GM12878 (cell line): ENCODE measurements at regions not wholly inside any gene's neighbourhood (a gene's known extent, or its start where the extent isn't known, plus 50 kb on each side); places are given as distances from the start of the nearest gene placed in this dataset.

Experiments used
- ATAC-seq: fragments of 200-7000 bp; cut with Tn5 transposase; 3 replicates; pipeline ENCODE4 v1.9.1; 2020; ENCODE audit warnings: mild to moderate bottlenecking, moderate library complexity
- BruUV-seq: library from RNA; stranded (reverse); fragments of 400-500 nt; replicated peaks from 2 replicates; lab custom pipeline; 2021; lab: Mats Ljungman, UMichigan
- CTCF ChIA-PET: fragments of 300-600 bp; sonication (Branson Sonifier 250); formaldehyde crosslinking; extraction: SDS; loops from one replicate; lab custom pipeline; 2021; ENCODE audit warnings: inconsistent platforms; lab: Yijun Ruan, JAX
- POLR2A ChIA-PET: fragments of 350-600 bp; formaldehyde crosslinking; extraction: SDS; loops from one replicate; lab custom pipeline; 2021; ENCODE audit warnings: inconsistent platforms; lab: Charles Lee
- RAD21 ChIA-PET: fragments of 300-600 bp; sonication (Branson Sonifier 250); formaldehyde crosslinking; loops from one replicate; lab custom pipeline; 2023; ENCODE audit warnings: antibody characterized with exemption; ENCODE audit not compliant: unreplicated experiment; lab: Charles Lee
- SMC1A ChIA-PET: fragments of 300-600 bp; sonication (Branson Sonifier 250); formaldehyde crosslinking; loops from one replicate; lab custom pipeline; 2023; ENCODE audit not compliant: unreplicated experiment, uncharacterized antibody; lab: Charles Lee
- DNase-seq: peaks from one replicate; pipeline ENCODE4 v3.0.0-alpha.2; 2011; ENCODE audit warnings: low read depth, low spot score
- FAIRE-seq: peaks from 3 replicates; lab custom pipeline; 2011; peaks lifted over from hg19 to GRCh38; lab: Jason Lieb, UNC
- H2AFZ ChIP-seq: 2 replicates; pipeline ENCODE4 v1.6.0; 2011; ENCODE audit warnings: low read depth, low read length, control low read depth; ENCODE audit not compliant: control insufficient read depth
- H3K27ac ChIP-seq: 2 replicates; pipeline ENCODE4 v1.5.1; 2011; ENCODE audit warnings: control low read depth; ENCODE audit not compliant: control insufficient read depth, insufficient read depth
- H3K27me3 ChIP-seq, 2 experiments: replicated peaks in 1 of 2; 2 replicates each; pipeline versions ENCODE4 v1.6.0 to v1.6.1; 2011; ENCODE audit warnings: low read length in 1 of 2; ENCODE audit not compliant: control insufficient read depth in 2 of 2, insufficient read depth in 2 of 2
- H3K36me3 ChIP-seq, 2 experiments: 2 replicates each; pipeline ENCODE4 v1.5.1; 2011; ENCODE audit warnings: low read length in 1 of 2; ENCODE audit not compliant: control insufficient read depth in 2 of 2, insufficient read depth in 2 of 2
- H3K4me1 ChIP-seq: 2 replicates; pipeline ENCODE4 v1.6.1; 2011; ENCODE audit warnings: mild to moderate bottlenecking, low read length, moderate library complexity, mixed read lengths; ENCODE audit not compliant: control insufficient read depth, insufficient read depth
- H3K4me2 ChIP-seq: 2 replicates; pipeline ENCODE4 v1.6.0; 2011; ENCODE audit warnings: control low read depth; ENCODE audit not compliant: control insufficient read depth, insufficient read depth
- H3K4me3 ChIP-seq: fragments of 200-600 bp; sonication (generic); 2 replicates; pipeline ENCODE4 v1.5.1; 2016
- H3K79me2 ChIP-seq: 2 replicates; pipeline ENCODE4 v1.6.0; 2011; ENCODE audit warnings: low read length; ENCODE audit not compliant: control insufficient read depth, insufficient read depth
- H3K9ac ChIP-seq: 2 replicates; pipeline ENCODE4 v1.8.0; 2011; ENCODE audit warnings: low read length, control low read depth, mixed read lengths; ENCODE audit not compliant: control insufficient read depth, insufficient read depth
- H3K9me3 ChIP-seq: replicated peaks from 3 replicates; pipeline ENCODE4 v1.5.1; 2011; ENCODE audit warnings: mild to moderate bottlenecking, low read length; ENCODE audit not compliant: control insufficient read depth, insufficient read depth
- H4K20me1 ChIP-seq: 2 replicates; pipeline ENCODE4 v1.6.0; 2011; ENCODE audit not compliant: control insufficient read depth, insufficient read depth
- EGR1 ChIP-seq, 2 experiments: IDR thresholded peaks; 1 replicate in 1 of 2; 2 replicates in 1 of 2; pipeline ENCODE4 v1.6.1; 2011 to 2012; ENCODE audit warnings: low read depth in 2 of 2, low read length in 2 of 2, borderline replicate concordance in 1 of 2, mild to moderate bottlenecking in 1 of 2, moderate library complexity in 1 of 2
- KLF5 ChIP-seq: fragments of 450-650 bp; IDR thresholded peaks from 2 replicates; pipeline ENCODE4 v1.6.1; 2014; ENCODE audit warnings: mild to moderate bottlenecking; ENCODE audit not compliant: partially characterized antibody
- RELA ChIP-seq: fragments of 450-650 bp; IDR thresholded peaks from 2 replicates; pipeline ENCODE4 v1.8.0; 2014; ENCODE audit warnings: borderline replicate concordance; ENCODE audit not compliant: partially characterized antibody
- SIN3A ChIP-seq: IDR thresholded peaks from 2 replicates; pipeline ENCODE4 v1.6.1; 2012; ENCODE audit warnings: low read depth, low read length, improper control_type of control experiment
- TBL1XR1 ChIP-seq: IDR thresholded peaks from 2 replicates; pipeline ENCODE4 v1.6.1; 2012; ENCODE audit warnings: low read depth, low read length, improper control_type of control experiment
- TCF3 ChIP-seq: IDR thresholded peaks from 2 replicates; pipeline ENCODE4 v1.6.1; 2012; ENCODE audit warnings: low read depth, mild to moderate bottlenecking, low read length, borderline replicate concordance; ENCODE audit not compliant: insufficient read depth
- WGBS: methylation state at CpG from one replicate; pipeline ENCODE4 v1.1.6; 2016; ENCODE audit warnings: low lambda C conversion rate; ENCODE audit not compliant: insufficient replicate concordance, insufficient coverage; ENCODE audit errors: missing lambda C conversion rate; 5-methylcytosine and 5-hydroxymethylcytosine counted together
- in situ Hi-C: fragments of 300-500 bp; cut with MboI; formaldehyde crosslinking; loops from 9 replicates; pipeline ENCODE4 v1.14.3; 2018; ENCODE audit warnings: mixed read lengths
- intact Hi-C: fragments of 100-400 bp; cut with micrococcal nuclease; formaldehyde crosslinking; loops from one replicate; pipeline ENCODE4 v1.14.2; 2022; ENCODE audit not compliant: unreplicated experiment
- TF ChIP-seq, protein P1 (sequence below): fragments of 450-650 bp; IDR thresholded peaks from 2 replicates; pipeline ENCODE4 v1.6.1; 2016; ENCODE audit warnings: mild to moderate bottlenecking
- TF ChIP-seq, protein P2 (sequence below): fragments of 450-650 bp; formaldehyde crosslinking; IDR thresholded peaks from 2 replicates; pipeline ENCODE4 v1.4.0; 2020; ENCODE audit warnings: mild to moderate bottlenecking, moderate library complexity

DNA sequence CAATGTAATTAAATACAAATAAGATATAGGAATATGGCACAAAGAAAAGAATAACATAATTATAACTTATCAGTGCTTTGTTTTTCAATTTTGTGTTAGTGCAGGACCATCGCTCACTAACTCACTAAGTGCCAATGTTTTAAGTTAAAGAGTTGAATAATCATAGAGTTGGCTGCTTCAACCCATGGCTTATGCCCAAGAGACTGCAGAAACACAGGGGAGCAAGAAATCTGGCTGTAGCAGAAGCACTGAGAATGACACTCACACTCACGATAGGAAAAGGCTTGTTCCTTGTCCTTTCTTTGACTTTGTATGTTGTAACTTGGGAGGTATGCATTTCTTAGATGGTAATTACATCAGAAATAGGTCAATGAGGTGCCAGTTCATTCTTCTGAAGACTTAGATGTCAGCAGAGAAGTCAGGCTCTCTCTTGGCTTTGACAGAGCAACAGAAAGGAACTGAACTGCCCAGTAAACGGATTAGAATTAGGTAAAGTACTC is 852.2 kb downstream of the LRRTM4 start:
- ATAC-seq (no peak), FAIRE-seq (no peak), DNase-seq (no peak)
- Histone ChIP-seq H3K27me3 (no peaks in the 10 kb centered on the region), H3K36me3 (no peaks in the 10 kb centered on the region), H3K79me2 (no peaks in the 10 kb centered on the region), H3K4me2 (no peak overlapping the region), H4K20me1 (no peaks in the 10 kb centered on the region), H3K4me1 (no peaks in the 10 kb centered on the region), H3K4me3 (no peak overlapping the region), H3K9me3 (no peaks in the 10 kb centered on the region), H3K9ac (no peak overlapping the region), H3K27ac (no peak overlapping the region), H2AFZ (no peak overlapping the region)
- TF ChIP-seq SIN3A (no peak), EGR1 (IDR thresholded peaks at IDR 0.05; ENCODE audit: borderline replicate concordance in 1 of 2, low read depth in 2 of 2, low read length in 2 of 2) (no peak), TBL1XR1 (no peak)
- TF ChIP-seq, protein P1, sequence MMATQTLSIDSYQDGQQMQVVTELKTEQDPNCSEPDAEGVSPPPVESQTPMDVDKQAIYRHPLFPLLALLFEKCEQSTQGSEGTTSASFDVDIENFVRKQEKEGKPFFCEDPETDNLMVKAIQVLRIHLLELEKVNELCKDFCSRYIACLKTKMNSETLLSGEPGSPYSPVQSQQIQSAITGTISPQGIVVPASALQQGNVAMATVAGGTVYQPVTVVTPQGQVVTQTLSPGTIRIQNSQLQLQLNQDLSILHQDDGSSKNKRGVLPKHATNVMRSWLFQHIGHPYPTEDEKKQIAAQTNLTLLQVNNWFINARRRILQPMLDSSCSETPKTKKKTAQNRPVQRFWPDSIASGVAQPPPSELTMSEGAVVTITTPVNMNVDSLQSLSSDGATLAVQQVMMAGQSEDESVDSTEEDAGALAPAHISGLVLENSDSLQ = no peak
- SMC1A ChIA-PET = no interaction called here
- CTCF ChIA-PET = no interaction called here
- BruUV-seq = no TSS peak
- RAD21 ChIA-PET = no interaction called here
- intact Hi-C loops = no loop called here
- POLR2A ChIA-PET = no interaction called here
- WGBS = 2% methylated on average over 3 of the region's 3 CpGs
- in situ Hi-C loops = no loop called here

DNA sequence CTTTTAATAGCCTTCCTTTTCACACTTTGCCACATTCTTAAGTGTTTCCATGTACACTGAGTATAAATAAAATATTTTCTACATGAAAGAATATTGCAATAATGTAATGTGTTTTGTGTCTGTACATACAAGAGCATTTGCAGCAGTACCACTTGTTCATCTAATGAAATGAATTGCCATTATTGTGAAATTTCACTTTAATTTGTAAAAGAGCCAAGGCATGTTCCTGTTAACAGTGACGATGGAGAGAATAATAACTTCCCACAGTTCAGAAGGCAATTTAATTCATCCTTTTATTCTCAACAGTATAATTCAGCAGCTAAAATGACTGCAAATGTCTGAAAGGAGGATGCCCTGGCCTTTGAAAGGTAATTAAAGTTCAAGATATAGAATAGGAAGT is 853.9 kb downstream of the LRRTM4 start:
- in situ Hi-C loops (no loop called here), intact Hi-C loops (no loop called here)
- Histone ChIP-seq H3K9me3 (no peaks in the 10 kb centered on the region), H2AFZ (no peak overlapping the region), H3K79me2 (no peaks in the 10 kb centered on the region), H3K36me3 (no peaks in the 10 kb centered on the region), H3K27ac (no peak overlapping the region), H3K4me1 (no peaks in the 10 kb centered on the region), H4K20me1 (no peaks in the 10 kb centered on the region), H3K4me2 (no peak overlapping the region), H3K9ac (no peak overlapping the region), H3K4me3 (no peak overlapping the region), H3K27me3 (no peaks in the 10 kb centered on the region)
- WGBS = 0% methylated on average over 1 of the region's 1 CpG
- ChIA-PET POLR2A (no interaction called here), RAD21 (no interaction called here), CTCF (no interaction called here), SMC1A (no interaction called here)
- ATAC-seq = no peak
- TF ChIP-seq KLF5 (no peak), TCF3 (no peak), RELA (no peak)
- TF ChIP-seq, protein P2, sequence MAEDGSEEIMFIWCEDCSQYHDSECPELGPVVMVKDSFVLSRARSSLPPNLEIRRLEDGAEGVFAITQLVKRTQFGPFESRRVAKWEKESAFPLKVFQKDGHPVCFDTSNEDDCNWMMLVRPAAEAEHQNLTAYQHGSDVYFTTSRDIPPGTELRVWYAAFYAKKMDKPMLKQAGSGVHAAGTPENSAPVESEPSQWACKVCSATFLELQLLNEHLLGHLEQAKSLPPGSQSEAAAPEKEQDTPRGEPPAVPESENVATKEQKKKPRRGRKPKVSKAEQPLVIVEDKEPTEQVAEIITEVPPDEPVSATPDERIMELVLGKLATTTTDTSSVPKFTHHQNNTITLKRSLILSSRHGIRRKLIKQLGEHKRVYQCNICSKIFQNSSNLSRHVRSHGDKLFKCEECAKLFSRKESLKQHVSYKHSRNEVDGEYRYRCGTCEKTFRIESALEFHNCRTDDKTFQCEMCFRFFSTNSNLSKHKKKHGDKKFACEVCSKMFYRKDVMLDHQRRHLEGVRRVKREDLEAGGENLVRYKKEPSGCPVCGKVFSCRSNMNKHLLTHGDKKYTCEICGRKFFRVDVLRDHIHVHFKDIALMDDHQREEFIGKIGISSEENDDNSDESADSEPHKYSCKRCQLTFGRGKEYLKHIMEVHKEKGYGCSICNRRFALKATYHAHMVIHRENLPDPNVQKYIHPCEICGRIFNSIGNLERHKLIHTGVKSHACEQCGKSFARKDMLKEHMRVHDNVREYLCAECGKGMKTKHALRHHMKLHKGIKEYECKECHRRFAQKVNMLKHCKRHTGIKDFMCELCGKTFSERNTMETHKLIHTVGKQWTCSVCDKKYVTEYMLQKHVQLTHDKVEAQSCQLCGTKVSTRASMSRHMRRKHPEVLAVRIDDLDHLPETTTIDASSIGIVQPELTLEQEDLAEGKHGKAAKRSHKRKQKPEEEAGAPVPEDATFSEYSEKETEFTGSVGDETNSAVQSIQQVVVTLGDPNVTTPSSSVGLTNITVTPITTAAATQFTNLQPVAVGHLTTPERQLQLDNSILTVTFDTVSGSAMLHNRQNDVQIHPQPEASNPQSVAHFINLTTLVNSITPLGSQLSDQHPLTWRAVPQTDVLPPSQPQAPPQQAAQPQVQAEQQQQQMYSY (CRISPR knock-in tag) = no peak
- BruUV-seq = no TSS peak
- no peak for DNase-seq
- no peak for FAIRE-seq
